WI38 (cell line): ENCODE measurements at regions not wholly inside any gene's neighbourhood (a gene's known extent, or its start where the extent isn't known, plus 50 kb on each side); places are given as distances from the start of the nearest gene placed in this dataset.

Experiments used
- H3K4me3 ChIP-seq: 2 replicates; pipeline ENCODE4 v1.5.1; 2011; ENCODE audit warnings: low read depth, mild to moderate bottlenecking, control low read depth, low read length
- TF ChIP-seq, protein P1 (sequence below): IDR thresholded peaks from 2 replicates; pipeline ENCODE4 v1.5.1; 2012; ENCODE audit warnings: low read depth, mild to moderate bottlenecking, control low read depth, low read length

DNA sequence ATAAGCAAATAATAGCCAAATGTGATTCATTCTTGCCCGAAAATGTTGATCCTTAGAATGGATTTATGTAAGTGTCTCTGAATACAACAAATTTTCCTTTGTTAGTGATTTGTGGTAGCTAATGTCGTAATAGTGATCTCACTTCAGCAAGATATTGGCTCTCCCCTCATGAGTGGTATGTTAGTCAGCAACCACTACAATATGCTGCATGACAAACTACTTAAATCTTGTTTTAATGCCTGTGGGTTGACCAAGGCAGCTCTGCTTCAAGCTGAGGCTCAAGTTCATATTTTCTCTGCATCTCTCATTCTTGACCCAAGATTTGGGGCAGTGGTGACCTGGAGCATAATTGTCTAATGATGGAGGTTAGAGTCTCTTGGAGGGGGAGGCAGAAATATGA is 49.8 kb upstream of the GALNT15 start:
- no peak overlapping the region for H3K4me3 ChIP-seq
- TF ChIP-seq, protein P1, sequence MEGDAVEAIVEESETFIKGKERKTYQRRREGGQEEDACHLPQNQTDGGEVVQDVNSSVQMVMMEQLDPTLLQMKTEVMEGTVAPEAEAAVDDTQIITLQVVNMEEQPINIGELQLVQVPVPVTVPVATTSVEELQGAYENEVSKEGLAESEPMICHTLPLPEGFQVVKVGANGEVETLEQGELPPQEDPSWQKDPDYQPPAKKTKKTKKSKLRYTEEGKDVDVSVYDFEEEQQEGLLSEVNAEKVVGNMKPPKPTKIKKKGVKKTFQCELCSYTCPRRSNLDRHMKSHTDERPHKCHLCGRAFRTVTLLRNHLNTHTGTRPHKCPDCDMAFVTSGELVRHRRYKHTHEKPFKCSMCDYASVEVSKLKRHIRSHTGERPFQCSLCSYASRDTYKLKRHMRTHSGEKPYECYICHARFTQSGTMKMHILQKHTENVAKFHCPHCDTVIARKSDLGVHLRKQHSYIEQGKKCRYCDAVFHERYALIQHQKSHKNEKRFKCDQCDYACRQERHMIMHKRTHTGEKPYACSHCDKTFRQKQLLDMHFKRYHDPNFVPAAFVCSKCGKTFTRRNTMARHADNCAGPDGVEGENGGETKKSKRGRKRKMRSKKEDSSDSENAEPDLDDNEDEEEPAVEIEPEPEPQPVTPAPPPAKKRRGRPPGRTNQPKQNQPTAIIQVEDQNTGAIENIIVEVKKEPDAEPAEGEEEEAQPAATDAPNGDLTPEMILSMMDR: no peak
